Embryonic facial prominence (tissue), 1 donor: ENCODE measurements at regions not wholly inside any gene's neighbourhood (a gene's known extent, or its start where the extent isn't known, plus 50 kb on each side); places are given as distances from the start of the nearest gene placed in this dataset.

Experiments
- DNase-seq: peaks from one replicate; pipeline ENCODE4 v3.0.0-alpha.2; 2016; ENCODE audit errors: extremely low spot score

DNA sequence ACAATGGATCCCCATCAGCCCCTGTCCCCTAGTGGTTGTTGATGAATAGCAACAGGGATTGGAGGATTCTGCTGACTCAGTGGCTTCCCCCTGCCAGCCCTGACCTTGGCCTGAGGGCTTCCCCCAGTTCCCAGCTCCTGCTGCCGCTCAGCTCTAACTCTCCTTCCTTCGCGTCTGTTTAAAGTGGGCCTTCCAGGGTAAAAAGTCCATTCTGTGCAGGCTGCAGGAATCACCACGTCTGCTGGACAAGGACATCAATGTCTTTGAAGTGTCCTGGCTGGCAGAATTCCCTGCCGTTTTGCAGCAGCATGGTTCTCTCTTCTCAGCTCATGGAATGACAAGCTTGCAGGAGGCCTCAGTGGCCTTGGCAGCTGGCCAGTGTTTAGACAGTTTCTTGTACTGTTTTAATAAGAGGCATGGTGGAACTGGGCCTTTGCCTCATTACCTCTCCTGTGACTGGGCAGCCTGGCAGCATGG lies 152.5 kb upstream of the STX18 start:
- DNase-seq = no peak

- no peak for DNase-seq
Observed at GRCh38 chr4:4693755-4694295, 152.0 kb upstream of the STX18 start.

DNA sequence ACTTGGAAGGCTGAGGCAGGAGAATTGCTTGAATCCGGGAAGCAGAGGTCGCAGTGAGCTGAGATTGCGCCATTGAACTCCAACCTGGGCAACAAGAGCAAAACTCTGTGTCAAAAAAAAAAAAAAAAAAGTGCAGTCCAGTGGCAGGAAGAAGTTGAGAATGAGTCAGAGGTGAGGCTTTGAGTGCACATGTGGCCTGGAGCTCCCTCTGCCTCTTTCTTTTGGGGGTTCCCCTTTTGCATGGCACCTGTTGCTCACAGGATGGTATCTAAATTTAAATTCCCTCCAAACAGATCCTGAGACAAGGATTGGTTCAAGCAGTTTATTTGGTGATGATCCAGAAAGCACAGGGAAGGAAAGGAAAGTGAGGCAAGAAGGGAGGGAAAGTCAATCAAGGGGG lies 151.4 kb upstream of the STX18 start:
- DNase-seq = no peak

DNA sequence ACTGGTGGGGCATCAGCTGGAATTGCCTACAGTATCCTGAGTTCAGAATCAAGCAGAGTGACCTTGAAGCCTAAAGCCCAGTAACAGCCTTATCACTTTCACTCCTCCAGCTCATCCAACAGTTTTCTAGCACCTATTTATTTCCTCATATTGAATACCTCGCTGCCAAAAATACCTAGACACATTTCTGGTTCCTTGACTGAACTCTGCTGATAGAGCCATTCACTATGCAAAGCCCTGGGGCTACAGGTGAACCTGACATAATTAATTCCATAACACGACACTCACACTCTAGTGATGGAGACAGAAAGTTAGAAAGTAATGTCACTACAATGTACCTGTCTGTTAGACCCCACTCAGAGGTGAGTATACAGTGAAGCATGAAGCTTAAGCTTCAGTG lies 149.0 kb upstream of the STX18 start:
- no peak for DNase-seq

DNA sequence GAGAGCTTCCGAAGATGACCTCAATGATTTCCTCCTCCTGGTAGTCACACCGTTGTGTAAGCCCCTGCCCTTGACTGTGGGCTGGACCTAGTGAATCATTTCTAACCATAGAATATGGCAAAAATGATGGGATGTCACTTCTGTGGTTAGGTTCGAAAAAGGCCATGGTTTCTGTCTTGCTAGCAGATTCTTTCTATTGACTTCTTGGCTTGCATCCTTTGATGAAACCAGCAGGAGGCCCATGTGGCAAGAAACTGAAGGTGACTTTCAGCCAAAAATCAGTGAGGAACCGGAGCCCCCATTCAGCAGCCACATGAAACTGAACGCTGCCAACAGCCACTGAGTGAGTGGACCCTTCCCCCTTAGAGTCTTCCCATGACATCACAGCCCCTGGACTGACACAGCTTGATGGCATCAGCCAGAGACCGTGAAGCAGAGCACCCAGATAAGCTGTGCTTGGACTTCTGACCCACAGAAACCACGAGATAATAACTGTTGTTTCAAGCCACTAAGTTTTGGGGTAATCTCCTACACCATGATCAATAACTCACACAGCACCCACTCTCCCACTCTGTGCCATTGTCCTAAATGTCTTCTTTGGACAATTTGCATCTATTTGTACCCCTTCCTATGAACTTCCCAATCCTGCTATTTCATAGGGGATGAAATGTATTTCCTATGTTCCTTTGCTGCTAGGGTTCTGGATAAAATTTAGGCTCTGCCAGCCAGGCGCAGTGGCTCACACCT lies 148.0 kb upstream of the STX18 start:
- DNase-seq = no peak

DNA sequence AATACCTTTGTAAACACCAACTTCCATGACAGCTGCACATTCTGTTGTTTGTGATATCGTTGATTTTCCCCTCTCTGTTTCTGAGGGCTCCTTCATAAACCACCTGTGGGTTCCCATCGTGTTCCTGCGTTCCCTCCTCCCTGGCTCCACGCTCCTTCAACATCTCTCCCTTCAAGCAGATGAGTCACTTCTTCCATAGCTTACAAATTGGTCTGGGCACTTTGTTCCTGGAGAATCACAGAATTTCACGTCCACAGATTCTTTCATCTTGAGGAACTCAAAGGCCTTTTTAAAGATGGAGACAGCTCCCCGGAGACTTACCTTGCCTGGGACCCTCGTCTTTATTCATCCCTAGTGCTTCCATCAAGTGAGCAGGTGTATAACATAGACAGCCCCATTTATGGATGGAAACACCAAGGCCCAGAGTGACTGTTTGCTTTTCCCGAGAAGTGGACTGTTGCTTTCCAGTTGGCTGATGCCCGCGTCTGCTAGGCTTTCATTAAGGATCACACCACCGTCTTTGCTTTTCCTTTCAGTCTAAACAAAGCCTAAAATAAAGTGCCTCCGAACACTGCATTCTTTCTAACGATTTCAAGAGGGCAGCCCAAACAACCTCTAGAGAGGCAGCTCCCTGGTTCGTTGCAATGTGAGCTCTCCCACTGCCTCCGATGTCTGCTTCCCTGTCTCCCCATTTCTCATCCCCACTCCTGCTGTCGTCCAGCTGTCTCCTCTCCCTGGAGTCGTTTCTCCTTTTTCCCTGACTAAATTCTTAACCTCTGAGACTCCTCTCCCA lies 146.3 kb upstream of the STX18 start:
- no peak for DNase-seq

GRCh38 chr4:4687100-4687499 lies 145.3 kb upstream of the STX18 start:
- no peak for DNase-seq

DNA sequence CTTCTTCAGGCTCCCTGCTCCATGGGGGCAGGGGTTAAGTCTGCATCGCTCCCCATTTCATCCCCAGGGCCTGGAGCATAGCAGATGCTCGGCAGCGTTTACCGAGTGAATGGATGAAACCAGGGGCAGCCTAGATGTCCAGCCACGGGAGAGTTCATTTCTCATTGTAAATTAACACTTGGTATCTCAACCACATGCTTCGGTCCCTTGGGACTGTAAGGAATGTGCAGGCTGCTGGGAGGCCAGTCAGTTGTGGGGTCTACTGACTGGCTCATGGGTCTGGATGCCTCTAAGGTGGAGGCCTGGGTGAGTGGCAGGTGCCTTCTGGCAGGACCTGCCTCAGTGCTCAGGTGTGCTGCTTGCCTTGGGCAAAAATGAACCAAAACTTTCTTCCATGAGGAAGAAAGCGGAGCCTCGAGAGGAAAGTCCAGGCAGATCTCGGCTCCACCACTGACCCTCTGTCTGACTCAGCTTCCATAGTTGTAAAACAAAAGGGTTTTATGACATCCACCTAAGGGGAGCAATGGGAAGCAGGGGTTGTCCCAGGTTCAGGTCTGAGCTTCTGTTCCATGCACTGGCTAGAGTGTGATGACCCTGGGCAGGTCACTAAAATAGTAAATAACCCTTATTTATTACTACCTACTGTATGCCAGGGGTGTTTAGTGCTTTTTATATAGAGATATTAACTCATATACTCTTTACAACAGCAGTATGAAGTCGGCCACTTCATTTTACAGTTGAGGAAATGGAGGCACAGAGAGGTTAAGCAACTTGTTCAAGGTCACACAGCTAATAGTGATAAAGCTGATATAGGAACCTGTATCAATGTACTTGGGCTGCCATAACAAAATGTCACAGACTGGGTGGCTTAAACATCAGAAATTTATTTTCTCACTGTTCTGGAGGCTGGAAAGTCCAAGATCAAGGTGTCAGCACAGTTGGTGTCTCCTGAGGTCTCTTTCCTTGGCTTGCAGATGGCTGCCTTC lies 144.3 kb upstream of the STX18 start:
- no peak for DNase-seq

DNA sequence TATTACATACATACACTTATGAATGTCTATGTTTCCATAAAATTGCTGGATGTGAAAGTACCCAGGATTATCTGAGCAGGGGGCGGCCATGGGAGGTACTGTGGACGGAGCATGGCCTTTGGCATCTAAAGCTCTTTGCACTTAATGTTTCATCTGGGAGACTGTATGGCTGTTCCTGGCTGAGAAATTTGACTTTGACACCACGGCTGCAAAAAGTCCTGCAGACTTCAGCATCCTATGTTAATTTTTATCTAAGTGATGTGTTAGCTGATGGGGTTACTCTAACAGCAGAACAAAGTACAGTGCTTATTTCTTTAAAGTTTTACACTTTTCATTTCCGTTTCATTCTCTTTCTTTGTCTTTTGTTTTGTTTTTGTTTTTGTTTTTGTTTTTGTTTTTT lies 139.8 kb upstream of the STX18 start:
- no peak for DNase-seq

- no peak for DNase-seq
Observed at GRCh38 chr4:4680758-4681157, 138.9 kb upstream of the STX18 start.

- no peak for DNase-seq
Observed at GRCh38 chr4:4680243-4680642, 138.4 kb upstream of the STX18 start.

DNA sequence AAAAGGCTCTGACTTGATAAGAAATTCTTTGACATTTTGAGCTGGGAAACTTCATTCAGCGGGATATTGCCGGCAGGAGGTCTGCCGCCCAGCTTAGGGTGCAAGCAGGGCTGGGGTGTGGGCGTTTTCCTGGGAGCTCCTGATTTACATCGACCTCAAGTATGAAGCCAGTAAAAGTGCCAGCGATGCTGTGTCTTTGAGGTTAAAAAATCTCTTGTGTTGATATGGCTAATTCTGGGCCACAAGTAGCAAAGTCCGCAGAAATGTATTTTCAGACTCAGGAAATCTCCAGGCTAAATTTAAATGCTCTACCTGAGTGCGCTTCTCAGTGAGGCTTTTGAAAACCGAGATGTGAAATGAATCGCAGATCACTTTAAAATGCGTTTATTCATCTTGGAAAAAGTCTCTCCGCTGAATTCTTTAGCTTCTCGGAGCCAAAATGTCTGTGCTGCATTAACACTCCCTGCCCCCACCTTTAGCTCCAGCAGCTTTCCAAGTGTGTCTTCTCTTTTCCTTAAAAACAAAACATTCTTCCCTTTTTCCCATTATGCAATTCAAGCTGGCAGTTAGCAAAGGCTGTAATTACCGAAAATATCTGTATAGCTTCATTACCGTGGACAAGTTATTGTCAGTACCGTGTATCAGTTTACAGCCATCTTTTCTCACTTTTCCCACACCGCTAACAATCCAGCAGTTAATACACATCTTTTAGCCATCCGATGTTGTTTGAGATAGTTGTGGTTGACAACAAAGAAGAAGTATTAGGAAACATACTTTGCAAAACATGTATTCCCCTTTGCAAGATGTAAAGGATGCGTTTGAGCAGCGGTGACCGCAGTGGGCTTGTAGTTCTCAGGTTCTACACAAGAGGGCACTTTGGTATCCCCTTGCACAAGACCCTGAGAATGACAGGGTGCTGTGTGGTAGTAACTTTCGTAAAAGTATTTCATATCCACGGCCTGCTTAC lies 136.0 kb upstream of the STX18 start:
- peak; percentile 79 for DNase-seq

DNA sequence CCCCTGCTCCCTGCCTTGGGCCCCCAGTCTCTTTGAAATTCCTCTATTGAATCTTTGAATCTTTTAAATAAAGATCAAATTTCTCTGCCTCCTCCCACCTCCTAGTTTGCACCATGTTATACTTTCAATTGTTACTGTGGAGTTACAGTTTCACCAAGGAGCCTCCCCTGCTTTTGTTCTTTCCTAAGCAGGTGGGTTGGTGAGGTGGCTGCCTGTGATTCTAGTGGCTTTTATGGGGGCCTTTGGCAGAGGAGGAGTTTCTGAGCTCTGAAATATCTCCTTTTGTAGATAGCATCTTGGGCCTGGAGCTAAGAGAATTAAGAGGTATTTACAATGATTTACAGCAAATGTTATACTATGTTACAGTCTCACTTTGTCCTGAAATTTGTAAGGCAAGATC lies 133.8 kb upstream of the STX18 start:
- no peak for DNase-seq

- DNase-seq = no peak
Observed at GRCh38 chr4:4675051-4675581, 133.3 kb upstream of the STX18 start.

DNA sequence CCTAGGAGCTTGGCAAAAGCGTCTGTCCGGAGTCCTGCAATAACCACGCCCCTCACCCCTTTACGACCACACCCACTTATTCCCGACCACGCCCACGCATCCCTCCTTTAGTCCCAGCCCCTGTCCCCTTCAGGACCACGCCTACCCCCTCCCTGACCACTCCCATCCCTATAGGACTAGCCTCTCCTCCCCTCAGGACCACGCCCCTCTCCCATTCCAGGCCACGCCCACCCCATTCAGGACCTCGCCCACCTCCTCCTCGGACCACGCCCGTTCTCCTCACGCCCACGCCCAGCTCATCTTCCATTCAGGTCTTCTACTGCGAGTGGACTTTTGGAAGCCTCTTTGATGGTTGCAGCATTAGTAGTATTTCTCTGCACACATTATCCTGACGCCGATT lies 131.2 kb upstream of the STX18 start:
- DNase-seq = no peak

DNA sequence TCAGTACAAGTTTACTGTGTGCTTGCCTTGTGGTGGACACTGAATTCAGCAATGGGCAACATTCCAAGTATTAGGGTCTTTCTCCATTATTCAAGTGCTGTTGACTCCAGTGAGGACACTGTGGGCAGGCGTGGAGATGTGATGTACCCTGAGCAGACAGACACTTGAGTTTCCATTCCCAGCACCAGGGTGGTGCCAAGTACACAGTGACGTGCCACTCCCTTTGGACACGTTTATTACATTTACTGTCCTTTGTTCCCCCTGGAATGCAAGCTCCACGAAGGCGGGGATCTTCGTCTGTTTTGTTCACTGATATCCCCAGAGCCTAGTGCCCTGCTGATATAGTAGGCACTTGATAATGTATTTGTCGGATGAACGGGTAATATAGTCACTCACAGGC lies 130.6 kb upstream of the STX18 start:
- DNase-seq = no peak

- DNase-seq = no peak
Observed at GRCh38 chr4:4671774-4672349, 130.0 kb upstream of the STX18 start.

DNA sequence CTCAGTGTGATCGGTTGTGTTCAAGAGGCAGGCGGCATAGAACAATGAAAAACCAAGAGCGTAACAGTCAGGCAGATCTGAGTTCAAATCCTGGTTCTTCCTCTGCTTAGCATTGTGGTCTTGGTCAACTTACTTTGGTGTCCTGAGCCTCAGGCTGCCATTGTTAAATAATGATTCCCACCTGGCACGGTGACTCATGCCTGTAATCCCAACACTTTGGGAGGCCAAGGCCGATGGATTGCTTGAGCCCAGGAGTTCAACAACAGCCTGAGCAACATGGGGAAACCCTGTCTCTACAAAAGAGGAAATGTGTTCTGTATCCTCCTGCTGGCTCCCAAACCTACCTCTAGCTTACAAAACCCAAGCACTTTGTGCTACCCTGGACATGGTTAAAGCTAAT lies 129.0 kb upstream of the STX18 start:
- no peak for DNase-seq

DNA sequence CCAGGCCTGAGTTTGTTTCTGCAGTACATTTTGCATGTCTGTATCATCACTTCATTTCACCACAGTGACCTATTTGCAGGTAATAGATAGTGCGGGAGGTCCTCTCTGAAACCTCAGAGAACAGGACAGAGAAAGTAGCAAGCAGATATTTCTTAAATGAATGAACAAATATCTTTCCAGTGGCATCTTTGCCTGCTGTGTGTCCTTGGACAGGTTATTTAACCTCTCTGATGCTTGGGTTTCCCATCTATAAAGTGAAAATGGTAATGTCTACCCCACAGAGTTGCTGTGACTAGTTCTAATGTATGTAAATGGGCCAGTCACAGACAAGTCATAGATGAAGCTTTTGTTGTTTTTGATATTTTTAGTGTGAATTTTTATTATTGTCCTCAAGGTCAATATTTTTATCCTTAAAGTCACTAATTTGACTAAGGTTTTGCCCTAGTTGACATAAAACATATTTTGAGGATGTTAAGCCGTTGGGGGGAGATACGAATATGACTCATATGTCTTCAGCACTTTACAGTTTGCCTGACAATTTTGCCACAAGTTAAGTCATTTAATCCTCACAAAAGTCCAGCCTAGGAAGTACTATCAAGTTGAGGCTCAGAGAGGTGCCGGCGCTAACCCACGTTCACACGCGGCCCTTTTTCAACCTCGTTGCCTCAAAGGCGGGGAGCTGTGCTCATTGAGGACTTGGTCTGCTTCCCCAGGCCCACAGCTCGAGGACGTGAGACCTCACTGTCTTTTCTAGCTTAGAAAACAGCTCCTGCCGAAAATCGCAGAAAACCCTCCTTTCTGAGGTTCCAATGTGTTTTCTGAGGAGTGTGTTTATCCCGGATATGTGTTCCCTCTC lies 126.7 kb upstream of the STX18 start:
- no peak for DNase-seq
